Neural cell (in vitro differentiated cells): ENCODE measurements at regions not wholly inside any gene's neighbourhood (a gene's known extent, or its start where the extent isn't known, plus 50 kb on each side); places are given as distances from the start of the nearest gene placed in this dataset.

Experiments
- H2AFZ ChIP-seq: fragments of 200-600, 300-800 bp; sonication (generic), shearing (Covaris generic); 2 replicates; pipeline ENCODE4 v1.6.0; 2014; ENCODE audit warnings: low read depth, mild to moderate bottlenecking, antibody characterized with exemption, low read length, moderate library complexity
- H3F3A ChIP-seq: fragments of 200-600 bp; shearing (Covaris generic); 2 replicates; pipeline ENCODE4 v1.6.1; 2016; ENCODE audit warnings: mild to moderate bottlenecking, moderate library complexity, mixed read lengths, antibody characterized with exemption, low read length; ENCODE audit not compliant: insufficient read depth, poor library complexity, severe bottlenecking
- H3K27ac ChIP-seq: fragments of 200-600, 300-800 bp; sonication (generic), shearing (Covaris generic); 2 replicates; pipeline ENCODE4 v1.5.1; 2014; ENCODE audit warnings: mild to moderate bottlenecking, low read length, moderate library complexity
- H3K27me3 ChIP-seq: fragments of 300-800, 200-600 bp; sonication (generic), shearing (Covaris generic); 2 replicates; pipeline ENCODE4 v1.6.0; 2014; ENCODE audit warnings: mild to moderate bottlenecking, low read depth, low read length, moderate library complexity; ENCODE audit not compliant: insufficient read depth
- H3K36me3 ChIP-seq: fragments of 300-800, 200-600 bp; sonication (generic), shearing (Covaris generic); 2 replicates; pipeline ENCODE4 v1.5.1; 2014; ENCODE audit warnings: mild to moderate bottlenecking, antibody characterized with exemption, low read length, moderate library complexity; ENCODE audit not compliant: insufficient read depth
- H3K4me2 ChIP-seq: fragments of 300-800, 200-600 bp; sonication (generic), shearing (Covaris generic); 2 replicates; pipeline ENCODE4 v1.6.0; 2014; ENCODE audit warnings: mild to moderate bottlenecking, low read length
- H3K4me3 ChIP-seq: fragments of 300-800, 200-600 bp; sonication (generic), shearing (Covaris generic); 2 replicates; pipeline ENCODE4 v1.5.1; 2014; ENCODE audit warnings: mild to moderate bottlenecking, low read length, moderate library complexity
- H3K79me2 ChIP-seq: fragments of 200-600 bp; shearing (Covaris generic); replicated peaks from 2 replicates; pipeline ENCODE4 v1.6.0; 2014; ENCODE audit warnings: mild to moderate bottlenecking, low read length, moderate library complexity; ENCODE audit not compliant: insufficient read depth
- H3K9ac ChIP-seq: fragments of 300-800, 200-600 bp; sonication (generic), shearing (Covaris generic); 2 replicates; pipeline ENCODE4 v1.6.1; 2016; ENCODE audit warnings: mild to moderate bottlenecking, low read length, mixed read lengths
- H3K9me2 ChIP-seq: fragments of 200-600 bp; shearing (Covaris generic); 2 replicates; pipeline ENCODE4 v1.6.1; 2016; ENCODE audit warnings: mild to moderate bottlenecking, low read length, mixed read lengths; ENCODE audit not compliant: insufficient read depth
- H3K9me3 ChIP-seq: fragments of 200-600, 300-800 bp; sonication (generic), shearing (Covaris generic); 2 replicates; pipeline ENCODE4 v1.6.1; 2016; ENCODE audit warnings: mild to moderate bottlenecking, mixed run types, low read length, moderate library complexity, mixed read lengths
- H4K20me1 ChIP-seq: fragments of 200-600 bp; shearing (Covaris generic); 2 replicates; pipeline ENCODE4 v1.6.1; 2016; ENCODE audit warnings: mild to moderate bottlenecking, mixed run types; ENCODE audit not compliant: insufficient read depth
- EP300 ChIP-seq: fragments of 450-650 bp; conservative IDR thresholded peaks from 2 replicates; pipeline ENCODE4 v1.6.1; 2014; ENCODE audit warnings: antibody characterized with exemption, mild to moderate bottlenecking, moderate library complexity; ENCODE audit not compliant: poor library complexity, severe bottlenecking
- EZH2 ChIP-seq: fragments of 200-600, 300-800 bp; shearing (Covaris generic), sonication (generic); IDR thresholded peaks from 2 replicates; pipeline ENCODE4 v1.6.1; 2014; ENCODE audit warnings: antibody characterized with exemption, low read length, borderline replicate concordance, mild to moderate bottlenecking; ENCODE audit not compliant: insufficient read depth, poor library complexity, severe bottlenecking
- MXI1 ChIP-seq: fragments of 450-650 bp; conservative IDR thresholded peaks from 2 replicates; pipeline ENCODE4 v1.6.1; 2014; ENCODE audit warnings: antibody characterized with exemption, mild to moderate bottlenecking; ENCODE audit not compliant: poor library complexity, severe bottlenecking
- POLR2AphosphoS5 ChIP-seq: IDR thresholded peaks from 2 replicates; pipeline ENCODE4 v1.6.1; 2012
- RAD21 ChIP-seq: fragments of 450-650 bp; conservative IDR thresholded peaks from 2 replicates; pipeline ENCODE4 v1.6.1; 2014; ENCODE audit warnings: antibody characterized with exemption, mild to moderate bottlenecking, moderate library complexity
- SMC3 ChIP-seq: fragments of 450-650 bp; conservative IDR thresholded peaks from 2 replicates; pipeline ENCODE4 v1.6.1; 2014; ENCODE audit warnings: antibody characterized with exemption, mild to moderate bottlenecking, moderate library complexity; ENCODE audit not compliant: poor library complexity
- TAF1 ChIP-seq: IDR thresholded peaks from 2 replicates; pipeline ENCODE4 v1.6.1; 2012; ENCODE audit warnings: low read depth
- TF ChIP-seq, protein P1 (sequence below): fragments of 450-650 bp; IDR thresholded peaks from 2 replicates; pipeline ENCODE4 v1.5.1; 2014; ENCODE audit warnings: antibody characterized with exemption, mild to moderate bottlenecking, moderate library complexity; ENCODE audit not compliant: poor library complexity, severe bottlenecking
- TF ChIP-seq, protein P2 (sequence below): IDR thresholded peaks from 2 replicates; pipeline ENCODE4 v1.6.1; 2012; ENCODE audit warnings: borderline replicate concordance

- no peak for TF ChIP-seq TAF1
- TF ChIP-seq, protein P1, sequence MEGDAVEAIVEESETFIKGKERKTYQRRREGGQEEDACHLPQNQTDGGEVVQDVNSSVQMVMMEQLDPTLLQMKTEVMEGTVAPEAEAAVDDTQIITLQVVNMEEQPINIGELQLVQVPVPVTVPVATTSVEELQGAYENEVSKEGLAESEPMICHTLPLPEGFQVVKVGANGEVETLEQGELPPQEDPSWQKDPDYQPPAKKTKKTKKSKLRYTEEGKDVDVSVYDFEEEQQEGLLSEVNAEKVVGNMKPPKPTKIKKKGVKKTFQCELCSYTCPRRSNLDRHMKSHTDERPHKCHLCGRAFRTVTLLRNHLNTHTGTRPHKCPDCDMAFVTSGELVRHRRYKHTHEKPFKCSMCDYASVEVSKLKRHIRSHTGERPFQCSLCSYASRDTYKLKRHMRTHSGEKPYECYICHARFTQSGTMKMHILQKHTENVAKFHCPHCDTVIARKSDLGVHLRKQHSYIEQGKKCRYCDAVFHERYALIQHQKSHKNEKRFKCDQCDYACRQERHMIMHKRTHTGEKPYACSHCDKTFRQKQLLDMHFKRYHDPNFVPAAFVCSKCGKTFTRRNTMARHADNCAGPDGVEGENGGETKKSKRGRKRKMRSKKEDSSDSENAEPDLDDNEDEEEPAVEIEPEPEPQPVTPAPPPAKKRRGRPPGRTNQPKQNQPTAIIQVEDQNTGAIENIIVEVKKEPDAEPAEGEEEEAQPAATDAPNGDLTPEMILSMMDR: no peak
- TF ChIP-seq, protein P2, sequence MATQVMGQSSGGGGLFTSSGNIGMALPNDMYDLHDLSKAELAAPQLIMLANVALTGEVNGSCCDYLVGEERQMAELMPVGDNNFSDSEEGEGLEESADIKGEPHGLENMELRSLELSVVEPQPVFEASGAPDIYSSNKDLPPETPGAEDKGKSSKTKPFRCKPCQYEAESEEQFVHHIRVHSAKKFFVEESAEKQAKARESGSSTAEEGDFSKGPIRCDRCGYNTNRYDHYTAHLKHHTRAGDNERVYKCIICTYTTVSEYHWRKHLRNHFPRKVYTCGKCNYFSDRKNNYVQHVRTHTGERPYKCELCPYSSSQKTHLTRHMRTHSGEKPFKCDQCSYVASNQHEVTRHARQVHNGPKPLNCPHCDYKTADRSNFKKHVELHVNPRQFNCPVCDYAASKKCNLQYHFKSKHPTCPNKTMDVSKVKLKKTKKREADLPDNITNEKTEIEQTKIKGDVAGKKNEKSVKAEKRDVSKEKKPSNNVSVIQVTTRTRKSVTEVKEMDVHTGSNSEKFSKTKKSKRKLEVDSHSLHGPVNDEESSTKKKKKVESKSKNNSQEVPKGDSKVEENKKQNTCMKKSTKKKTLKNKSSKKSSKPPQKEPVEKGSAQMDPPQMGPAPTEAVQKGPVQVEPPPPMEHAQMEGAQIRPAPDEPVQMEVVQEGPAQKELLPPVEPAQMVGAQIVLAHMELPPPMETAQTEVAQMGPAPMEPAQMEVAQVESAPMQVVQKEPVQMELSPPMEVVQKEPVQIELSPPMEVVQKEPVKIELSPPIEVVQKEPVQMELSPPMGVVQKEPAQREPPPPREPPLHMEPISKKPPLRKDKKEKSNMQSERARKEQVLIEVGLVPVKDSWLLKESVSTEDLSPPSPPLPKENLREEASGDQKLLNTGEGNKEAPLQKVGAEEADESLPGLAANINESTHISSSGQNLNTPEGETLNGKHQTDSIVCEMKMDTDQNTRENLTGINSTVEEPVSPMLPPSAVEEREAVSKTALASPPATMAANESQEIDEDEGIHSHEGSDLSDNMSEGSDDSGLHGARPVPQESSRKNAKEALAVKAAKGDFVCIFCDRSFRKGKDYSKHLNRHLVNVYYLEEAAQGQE: no peak
- no peak for TF ChIP-seq EP300
- TF ChIP-seq MXI1: no peak
- TF ChIP-seq SMC3: no peak
- Histone ChIP-seq H3K79me2 (no peaks in the 10 kb centered on the region), H2AFZ (no peak overlapping the region), H3K4me2 (no peak overlapping the region), H3K27ac (no peak overlapping the region), H3K9ac (no peak overlapping the region), H3K4me3 (no peak overlapping the region), H3K9me2 (no peaks in the 10 kb centered on the region), H4K20me1 (no peaks in the 10 kb centered on the region), H3F3A (no peaks in the 10 kb centered on the region), H3K9me3 (peaks cover 2% of the 10 kb centered on the region), H3K36me3 (no peaks in the 10 kb centered on the region), H3K27me3 (no peaks in the 10 kb centered on the region)
Observed at GRCh38 chr2:22970284-22970975, 414.5 kb upstream of the KLHL29 start.

- Histone ChIP-seq H3K27me3 (no peaks in the 10 kb centered on the region), H3K4me2 (no peak overlapping the region), H3K9me3 (no peaks in the 10 kb centered on the region), H3F3A (no peaks in the 10 kb centered on the region), H2AFZ (no peak overlapping the region), H4K20me1 (no peaks in the 10 kb centered on the region), H3K79me2 (no peaks in the 10 kb centered on the region), H3K36me3 (no peaks in the 10 kb centered on the region), H3K4me3 (no peak overlapping the region), H3K27ac (no peak overlapping the region), H3K9ac (no peak overlapping the region), H3K9me2 (no peaks in the 10 kb centered on the region)
- no peak for TF ChIP-seq EZH2
- TF ChIP-seq RAD21: no peak
- no peak for TF ChIP-seq TAF1
- no peak for TF ChIP-seq SMC3
- TF ChIP-seq, protein P1: no peak
- no peak for TF ChIP-seq MXI1
- TF ChIP-seq POLR2AphosphoS5: no peak
- TF ChIP-seq, protein P2: no peak
- no peak for TF ChIP-seq EP300
Observed at GRCh38 chr2:22970991-22971390, 414.0 kb upstream of the KLHL29 start.
